22Rv1 (cell line): ENCODE measurements at regions not wholly inside any gene's neighbourhood (a gene's known extent, or its start where the extent isn't known, plus 50 kb on each side); places are given as distances from the start of the nearest gene placed in this dataset.

Source experiments
- CTCF ChIP-seq: fragments of 450-650 bp; IDR thresholded peaks from 2 replicates; pipeline ENCODE4 v1.5.1; 2017; ENCODE audit warnings: mild to moderate bottlenecking
- ZFX ChIP-seq: fragments of 450-650 bp; IDR thresholded peaks from 2 replicates; pipeline ENCODE4 v1.6.1; 2017; ENCODE audit warnings: antibody characterized with exemption, borderline replicate concordance

- TF ChIP-seq CTCF (no peak), ZFX (no peak)
These were observed 308.0 kb downstream of the MATN1 start for GRCh38 chr1:30415171-30415940.
